ENCODE measurements at regions not wholly inside any gene's neighbourhood (a gene's known extent, or its start where the extent isn't known, plus 50 kb on each side); places are given as distances from the start of the nearest gene placed in this dataset.

- TF ChIP-seq, protein P1, sequence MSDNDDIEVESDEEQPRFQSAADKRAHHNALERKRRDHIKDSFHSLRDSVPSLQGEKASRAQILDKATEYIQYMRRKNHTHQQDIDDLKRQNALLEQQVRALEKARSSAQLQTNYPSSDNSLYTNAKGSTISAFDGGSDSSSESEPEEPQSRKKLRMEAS (IDR thresholded peaks at IDR 0.05): no peak
- no peak for TF ChIP-seq EZH2 (IDR thresholded peaks at IDR 0.05; ENCODE audit: low read depth, low read length, severe bottlenecking)
- TF ChIP-seq EP300 (IDR thresholded peaks at IDR 0.05; ENCODE audit: borderline replicate concordance in 1 of 2, low read depth in 2 of 2, low read length in 2 of 2): no peak
- TF ChIP-seq BRCA1 (IDR thresholded peaks at IDR 0.05; ENCODE audit: low read depth, low read length): no peak
- no peak for TF ChIP-seq RNF2 (IDR thresholded peaks at IDR 0.05; ENCODE audit: borderline replicate concordance, low read depth, low read length, missing control alignments, poor library complexity, severe bottlenecking)
- TF ChIP-seq POLR2A (IDR thresholded peaks at IDR 0.05; ENCODE audit: control extremely low read depth in 1 of 2, low read depth in 2 of 2, low read length in 2 of 2): no peak
- no peak for TF ChIP-seq CHD1 (IDR thresholded peaks at IDR 0.05; ENCODE audit: low read depth, low read length)
Observed at GRCh38 chr7:86248977-86249376, 394.7 kb upstream of the GRM3 start.

All from H1 (cell line).